Loucy (cell line): ENCODE measurements at regions not wholly inside any gene's neighbourhood (a gene's known extent, or its start where the extent isn't known, plus 50 kb on each side); places are given as distances from the start of the nearest gene placed in this dataset.

Experiments used
- H2AFZ ChIP-seq: fragments of 200-600 bp; sonication (generic); 2 replicates; pipeline ENCODE4 v1.6.0; 2016; ENCODE audit warnings: antibody characterized with exemption, mild to moderate bottlenecking, low read length, moderate library complexity
- H3F3A ChIP-seq: fragments of 200-600 bp; 2 replicates; pipeline ENCODE4 v1.6.0; 2016; ENCODE audit warnings: antibody characterized with exemption, low read depth, mild to moderate bottlenecking
- H3K27me3 ChIP-seq: fragments of 200-600 bp; sonication (generic); 2 replicates; pipeline ENCODE4 v1.6.1; 2014; ENCODE audit warnings: low read length, mild to moderate bottlenecking; ENCODE audit not compliant: insufficient read depth, poor library complexity, severe bottlenecking
- H3K36me3 ChIP-seq: fragments of 200-600 bp; sonication (generic); 2 replicates; pipeline ENCODE4 v1.6.1; 2016; ENCODE audit warnings: low read length; ENCODE audit not compliant: insufficient read depth
- H3K4me1 ChIP-seq: fragments of 200-600 bp; sonication (generic); 2 replicates; pipeline ENCODE4 v1.5.1; 2014; ENCODE audit warnings: low read length, mild to moderate bottlenecking; ENCODE audit not compliant: insufficient read depth, poor library complexity, severe bottlenecking
- H3K4me2 ChIP-seq: fragments of 200-600 bp; sonication (generic); 2 replicates; pipeline ENCODE4 v1.6.0; 2014; ENCODE audit warnings: antibody characterized with exemption, low read length, low read depth, mild to moderate bottlenecking; ENCODE audit not compliant: poor library complexity, severe bottlenecking
- H3K4me3 ChIP-seq: fragments of 200-600 bp; sonication (generic); 2 replicates; pipeline ENCODE4 v1.5.1; 2014; ENCODE audit warnings: low read length, mild to moderate bottlenecking, mixed read lengths; ENCODE audit not compliant: poor library complexity, severe bottlenecking
- H3K79me2 ChIP-seq: fragments of 200-600 bp; sonication (generic); 2 replicates; pipeline ENCODE4 v1.6.1; 2014; ENCODE audit warnings: low read length; ENCODE audit not compliant: insufficient read depth
- H3K9ac ChIP-seq: fragments of 200-600 bp; sonication (generic); 2 replicates; pipeline ENCODE4 v1.6.0; 2014; ENCODE audit warnings: mild to moderate bottlenecking, low read depth, low read length, moderate library complexity; ENCODE audit not compliant: poor library complexity, severe bottlenecking
- H3K9me2 ChIP-seq: fragments of 200-600 bp; sonication (generic); replicated peaks from 2 replicates; pipeline ENCODE4 v1.6.1; 2016; ENCODE audit warnings: low read depth, low read length, mixed read lengths
- H3K9me3 ChIP-seq: fragments of 200-600 bp; sonication (generic); 2 replicates; pipeline ENCODE4 v1.6.1; 2014; ENCODE audit warnings: mild to moderate bottlenecking, antibody characterized with exemption, low read length, low read depth; ENCODE audit not compliant: insufficient read depth
- H4K20me1 ChIP-seq: fragments of 200-600 bp; sonication (generic); 2 replicates; pipeline ENCODE4 v1.6.0; 2014; ENCODE audit warnings: antibody characterized with exemption, low read length, mild to moderate bottlenecking; ENCODE audit not compliant: insufficient read depth, poor library complexity, severe bottlenecking
- EZH2phosphoT487 ChIP-seq: fragments of 200-600 bp; IDR thresholded peaks from 2 replicates; pipeline ENCODE4 v1.6.1; 2018; ENCODE audit warnings: antibody characterized with exemption, mild to moderate bottlenecking, moderate library complexity, borderline replicate concordance
- TF ChIP-seq, protein P1 (sequence below): fragments of 200-600 bp; sonication (generic); conservative IDR thresholded peaks from 2 replicates; pipeline ENCODE4 v1.5.1; 2014; ENCODE audit warnings: mild to moderate bottlenecking, antibody characterized with exemption, low read length

DNA sequence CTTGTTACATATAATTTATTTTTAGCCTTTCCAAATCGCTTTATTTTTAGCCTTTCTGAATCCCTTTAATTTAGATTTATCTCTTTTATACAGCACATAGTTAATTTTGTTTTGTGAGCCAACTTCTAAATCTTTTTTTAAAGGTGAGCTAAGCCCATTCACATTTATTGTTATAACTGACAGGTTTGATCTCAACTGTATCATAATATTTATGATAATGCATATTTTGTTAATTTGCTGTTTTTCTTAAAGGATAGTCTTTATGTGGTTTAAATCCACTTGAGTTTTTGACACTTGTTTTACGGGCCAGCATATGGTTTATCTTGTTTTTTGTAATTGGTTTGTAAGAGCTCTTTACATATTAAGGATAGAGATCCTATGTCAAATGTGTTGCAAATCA, 177.8 kb upstream of the SMIM23 start:
- H3K9ac ChIP-seq: no peak overlapping the region
- TF ChIP-seq, protein P1, sequence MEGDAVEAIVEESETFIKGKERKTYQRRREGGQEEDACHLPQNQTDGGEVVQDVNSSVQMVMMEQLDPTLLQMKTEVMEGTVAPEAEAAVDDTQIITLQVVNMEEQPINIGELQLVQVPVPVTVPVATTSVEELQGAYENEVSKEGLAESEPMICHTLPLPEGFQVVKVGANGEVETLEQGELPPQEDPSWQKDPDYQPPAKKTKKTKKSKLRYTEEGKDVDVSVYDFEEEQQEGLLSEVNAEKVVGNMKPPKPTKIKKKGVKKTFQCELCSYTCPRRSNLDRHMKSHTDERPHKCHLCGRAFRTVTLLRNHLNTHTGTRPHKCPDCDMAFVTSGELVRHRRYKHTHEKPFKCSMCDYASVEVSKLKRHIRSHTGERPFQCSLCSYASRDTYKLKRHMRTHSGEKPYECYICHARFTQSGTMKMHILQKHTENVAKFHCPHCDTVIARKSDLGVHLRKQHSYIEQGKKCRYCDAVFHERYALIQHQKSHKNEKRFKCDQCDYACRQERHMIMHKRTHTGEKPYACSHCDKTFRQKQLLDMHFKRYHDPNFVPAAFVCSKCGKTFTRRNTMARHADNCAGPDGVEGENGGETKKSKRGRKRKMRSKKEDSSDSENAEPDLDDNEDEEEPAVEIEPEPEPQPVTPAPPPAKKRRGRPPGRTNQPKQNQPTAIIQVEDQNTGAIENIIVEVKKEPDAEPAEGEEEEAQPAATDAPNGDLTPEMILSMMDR: no peak
- TF ChIP-seq EZH2phosphoT487: no peak
- no peak overlapping the region for H3K4me2 ChIP-seq
- no peaks in the 10 kb centered on the region for H3F3A ChIP-seq
- no peaks in the 10 kb centered on the region for H3K36me3 ChIP-seq
- H2AFZ ChIP-seq: no peak overlapping the region
- no peaks in the 10 kb centered on the region for H3K27me3 ChIP-seq
- H3K4me1 ChIP-seq: no peaks in the 10 kb centered on the region
- H3K79me2 ChIP-seq: no peaks in the 10 kb centered on the region
- no peaks in the 10 kb centered on the region for H3K9me2 ChIP-seq
- no peaks in the 10 kb centered on the region for H3K9me3 ChIP-seq
- no peak overlapping the region for H3K4me3 ChIP-seq
- H4K20me1 ChIP-seq: no peaks in the 10 kb centered on the region

GRCh38 chr5:171609806-171610452, 175.7 kb upstream of the SMIM23 start:
- Histone ChIP-seq H3K9me2 (no peaks in the 10 kb centered on the region), H3K36me3 (no peaks in the 10 kb centered on the region), H4K20me1 (no peaks in the 10 kb centered on the region), H3K9ac (no peak overlapping the region), H3K4me3 (no peak overlapping the region), H3K4me1 (no peaks in the 10 kb centered on the region), H3K9me3 (no peaks in the 10 kb centered on the region), H3F3A (no peaks in the 10 kb centered on the region), H3K79me2 (no peaks in the 10 kb centered on the region), H3K27me3 (no peaks in the 10 kb centered on the region), H2AFZ (no peak overlapping the region), H3K4me2 (no peak overlapping the region)
- no peak for TF ChIP-seq EZH2phosphoT487
- TF ChIP-seq, protein P1: no peak

GRCh38 chr5:171610686-171611085, 174.9 kb upstream of the SMIM23 start:
- Histone ChIP-seq H3K9me2 (no peaks in the 10 kb centered on the region), H3K9me3 (no peaks in the 10 kb centered on the region), H3K4me1 (no peaks in the 10 kb centered on the region), H2AFZ (no peak overlapping the region), H3F3A (no peaks in the 10 kb centered on the region), H3K27me3 (no peaks in the 10 kb centered on the region), H3K4me3 (no peak overlapping the region), H3K4me2 (no peak overlapping the region), H4K20me1 (no peaks in the 10 kb centered on the region), H3K36me3 (no peaks in the 10 kb centered on the region), H3K9ac (no peak overlapping the region), H3K79me2 (no peaks in the 10 kb centered on the region)
- no peak for TF ChIP-seq EZH2phosphoT487
- TF ChIP-seq, protein P1: no peak
